ENCODE measurements at regions not wholly inside any gene's neighbourhood (a gene's known extent, or its start where the extent isn't known, plus 50 kb on each side); places are given as distances from the start of the nearest gene placed in this dataset.

GRCh38 chr11:79966592-79966991, 525.8 kb upstream of the TENM4 start:
- Histone ChIP-seq H3K27me3 (ENCODE audit: insufficient read depth, low read length) (no peaks in the 10 kb centered on the region), H3K4ac (ENCODE audit: low read depth, low read length) (no peak overlapping the region), H2BK12ac (ENCODE audit: insufficient read length, low read depth, low read length) (no peak overlapping the region), H2AFZ (ENCODE audit: low read length) (no peak overlapping the region), H3K14ac (ENCODE audit: insufficient read depth, low read length) (no peak overlapping the region), H3K23me2 (ENCODE audit: insufficient read length, low read depth, low read length, poor library complexity, severe bottlenecking) (no peaks in the 10 kb centered on the region), H3K9me3 (ENCODE audit: control insufficient read depth, low read depth, low read length) (no peaks in the 10 kb centered on the region), H4K8ac (replicated peaks; ENCODE audit: insufficient read length, low read depth, low read length) (no peak overlapping the region), H3K79me2 (ENCODE audit: insufficient read depth, low read length) (no peaks in the 10 kb centered on the region), H3K9ac (ENCODE audit: extremely low read depth, insufficient read length, low read length) (no peak overlapping the region), H2BK120ac (ENCODE audit: low read depth, low read length, poor library complexity, severe bottlenecking) (no peak overlapping the region), H4K20me1 (ENCODE audit: control insufficient read depth, insufficient read depth, insufficient read length) (no peaks in the 10 kb centered on the region), H3T11ph (ENCODE audit: low read length) (no peak overlapping the region), H3K23ac (ENCODE audit: insufficient read length, low read depth, low read length) (no peak overlapping the region), H2BK20ac (ENCODE audit: low read depth, low read length, poor library complexity, severe bottlenecking) (no peak overlapping the region), H4K91ac (ENCODE audit: insufficient read length, low read depth, low read length) (no peak overlapping the region), H2BK15ac (ENCODE audit: low read depth, low read length) (no peak overlapping the region), H3K56ac (ENCODE audit: insufficient read length, low read depth, low read length) (no peak overlapping the region), H2AK5ac (ENCODE audit: insufficient read length, low read length) (no peak overlapping the region), H4K5ac (ENCODE audit: insufficient read length, low read depth, low read length) (no peak overlapping the region), H3K18ac (ENCODE audit: insufficient read length, low read depth, low read length) (no peak overlapping the region), H3K4me2 (ENCODE audit: insufficient read depth, insufficient read length, low read length) (no peak overlapping the region), H3K27ac (ENCODE audit: insufficient read length, low read depth, low read length) (no peak overlapping the region), H3K4me1 (ENCODE audit: insufficient read depth, low read length) (no peaks in the 10 kb centered on the region), H3K79me1 (ENCODE audit: insufficient read depth, low read depth, low read length, poor library complexity, severe bottlenecking) (no peaks in the 10 kb centered on the region), H2BK5ac (ENCODE audit: insufficient read length, low read length) (no peak overlapping the region)
- no CpG with 5 or more reads among the region's 1 CpG for WGBS (ENCODE audit: extremely low coverage, insufficient read length, low lambda C conversion rate)
- Mint-ChIP-seq H3K27ac (no peak overlapping the region), H3K4me3 (no peak overlapping the region), H3K4me1 (no peaks in the 10 kb centered on the region), H3K9me3 (no peaks in the 10 kb centered on the region), H3K36me3 (ENCODE audit: insufficient read depth in 1 of 3, low read depth in 3 of 3) (no peaks in the 10 kb centered on the region), H3K27me3 (ENCODE audit: low read depth) (no peaks in the 10 kb centered on the region)
- no peak for TF ChIP-seq CTCF (conservative IDR thresholded peaks at IDR 0.05)
- no peak for DNase-seq

Measured in H9 (cell line).